Endothelial cell of umbilical vein (primary cell): ENCODE measurements at regions not wholly inside any gene's neighbourhood (a gene's known extent, or its start where the extent isn't known, plus 50 kb on each side); places are given as distances from the start of the nearest gene placed in this dataset.

Source experiments
- BruUV-seq: library from RNA; stranded (reverse); fragments of 400-500 nt; replicated peaks from 2 replicates; lab custom pipeline; 2021; lab: Mats Ljungman, UMichigan
- CTCF ChIA-PET: fragments of 300-600, 350-600 bp; sonication (Branson Sonifier 250); formaldehyde crosslinking; loops from one replicate; lab custom pipeline; 2021; ENCODE audit warnings: antibody characterized with exemption, inconsistent platforms; lab: Charles Lee
- POLR2A ChIA-PET: fragments of 300-600, 350-600 bp; sonication (Branson Sonifier 250); formaldehyde crosslinking; loops from one replicate; lab custom pipeline; 2021; ENCODE audit warnings: antibody characterized with exemption, inconsistent platforms; lab: Charles Lee
- DNase-seq: peaks from one replicate; pipeline ENCODE4 v3.0.0-alpha.2; 2011; ENCODE audit warnings: low read depth, low spot score
- FAIRE-seq: peaks from 2 replicates; lab custom pipeline; 2011; peaks lifted over from hg19 to GRCh38; lab: Jason Lieb, UNC
- H2AFZ ChIP-seq: 2 replicates; pipeline ENCODE4 v1.6.0; 2012; ENCODE audit warnings: low read depth, low read length, control low read depth, inconsistent platforms
- H3K27ac ChIP-seq: 2 replicates; pipeline ENCODE4 v1.5.1; 2011; ENCODE audit warnings: low read depth, mild to moderate bottlenecking, control low read depth, low read length, moderate library complexity; ENCODE audit not compliant: insufficient read depth
- H3K27me3 ChIP-seq, 2 experiments: 2 replicates each; pipeline versions ENCODE4 v1.6.0 to v1.6.1; 2011; ENCODE audit warnings: low read length in 2 of 2, mixed read lengths in 1 of 2; ENCODE audit not compliant: control insufficient read depth in 2 of 2, insufficient read depth in 2 of 2
- H3K36me3 ChIP-seq, 2 experiments: 2 replicates in 1 of 2; 3 replicates in 1 of 2; pipeline ENCODE4 v1.5.1; 2011; ENCODE audit warnings: low read length in 2 of 2, mild to moderate bottlenecking in 1 of 2, moderate library complexity in 1 of 2; ENCODE audit not compliant: control insufficient read depth in 2 of 2, insufficient read depth in 2 of 2; ENCODE audit errors: extremely low read depth in 1 of 2
- H3K4me1 ChIP-seq: 3 replicates; pipeline ENCODE4 v1.5.1; 2011; ENCODE audit warnings: mild to moderate bottlenecking, low read length; ENCODE audit not compliant: control insufficient read depth, insufficient read depth; ENCODE audit errors: extremely low read depth
- H3K4me2 ChIP-seq: 2 replicates; pipeline ENCODE4 v1.6.1; 2011; ENCODE audit warnings: low read length, control low read depth, mixed read lengths; ENCODE audit not compliant: insufficient read depth
- H3K4me3 ChIP-seq, 3 experiments: fragments of 200-600 bp in 1 of 3; sonication (generic), shearing (Covaris generic) in 1 of 3; replicated peaks in 1 of 3; 2 replicates each; pipeline ENCODE4 v1.5.1; 2011 to 2016; ENCODE audit warnings: control low read depth in 3 of 3, low read length in 3 of 3, mild to moderate bottlenecking in 2 of 3, inconsistent platforms in 1 of 3, low read depth in 1 of 3, moderate library complexity in 1 of 3; ENCODE audit not compliant: insufficient read depth in 1 of 3
- H3K79me2 ChIP-seq: 2 replicates; pipeline ENCODE4 v1.6.0; 2012; ENCODE audit warnings: low read length, inconsistent platforms; ENCODE audit not compliant: control insufficient read depth, insufficient read depth
- H3K9ac ChIP-seq: replicated peaks from 2 replicates; pipeline ENCODE3; 2011; ENCODE audit warnings: low read length, control low read depth; ENCODE audit not compliant: insufficient read depth; ENCODE audit errors: extremely low read depth
- H3K9me1 ChIP-seq: replicated peaks from 3 replicates; pipeline ENCODE4 v1.6.0; 2011; ENCODE audit warnings: mild to moderate bottlenecking, low read length; ENCODE audit not compliant: control insufficient read depth, insufficient read depth; ENCODE audit errors: extremely low read depth
- H3K9me3 ChIP-seq: replicated peaks from 2 replicates; pipeline ENCODE4 v1.5.1; 2012; ENCODE audit warnings: low read length, inconsistent platforms; ENCODE audit not compliant: control insufficient read depth, insufficient read depth
- H4K20me1 ChIP-seq: replicated peaks from 2 replicates; pipeline ENCODE3; 2011; ENCODE audit warnings: mild to moderate bottlenecking, low read length; ENCODE audit not compliant: control insufficient read depth, insufficient read depth; ENCODE audit errors: extremely low read depth
- CTCF ChIP-seq, 2 donors: IDR thresholded peaks; 1 replicate in 1 of 2; 2 replicates in 1 of 2; pipeline ENCODE4 v1.5.1; 2011; ENCODE audit warnings: low read length in 2 of 2, mild to moderate bottlenecking in 2 of 2, moderate library complexity in 2 of 2, control low read depth in 1 of 2, inconsistent platforms in 1 of 2, low read depth in 1 of 2; ENCODE audit not compliant: insufficient read depth in 1 of 2; ENCODE audit errors: extremely low read depth in 1 of 2
- EZH2 ChIP-seq: IDR thresholded peaks from 2 replicates; pipeline ENCODE4 v1.6.1; 2012; ENCODE audit warnings: borderline replicate concordance, low read depth, mild to moderate bottlenecking, moderate library complexity, low read length, inconsistent platforms; ENCODE audit not compliant: severe bottlenecking
- GATA2 ChIP-seq: IDR thresholded peaks from 2 replicates; pipeline ENCODE4 v1.7.0; 2011; ENCODE audit warnings: low read depth, mild to moderate bottlenecking, moderate library complexity, mixed read lengths, low read length; ENCODE audit not compliant: insufficient read length, insufficient read depth
- JUN ChIP-seq: IDR thresholded peaks from 2 replicates; pipeline ENCODE4 v1.6.1; 2011; ENCODE audit warnings: borderline replicate concordance, low read depth; ENCODE audit not compliant: insufficient read length, insufficient read depth
- MAX ChIP-seq: IDR thresholded peaks from 2 replicates; pipeline ENCODE4 v1.6.1; 2011; ENCODE audit not compliant: insufficient read depth, insufficient read length
- MYC ChIP-seq: IDR thresholded peaks from one replicate; pipeline ENCODE4 v1.6.1; 2011; ENCODE audit warnings: mild to moderate bottlenecking, low read depth, low read length
- POLR2AphosphoS5 ChIP-seq: IDR thresholded peaks from 2 replicates; pipeline ENCODE4 v1.6.1; 2012; ENCODE audit warnings: low read depth, mild to moderate bottlenecking, control low read depth, low read length, moderate library complexity; ENCODE audit not compliant: insufficient read depth
- dilution Hi-C: fragments of 300-500 bp; cut with MboI; formaldehyde crosslinking; loops from one replicate; pipeline ENCODE4 v1.15.0; 2019; ENCODE audit warnings: low sequenced_read_pairs; ENCODE audit not compliant: extremely low pct_ligation_motif_present
- intact Hi-C: fragments of 100-400 bp; cut with micrococcal nuclease; formaldehyde crosslinking; loops from one replicate; pipeline ENCODE4 v1.10.0; 2022

- POLR2A ChIA-PET = no interaction called here
- TF ChIP-seq CTCF (IDR thresholded peaks at IDR 0.05; ENCODE audit: extremely low read depth in 1 of 2, insufficient read depth in 1 of 2, low read depth in 1 of 2, low read length in 2 of 2) (peak; percentile 44 to 59), MAX (no peak), EZH2 (no peak), MYC (no peak), POLR2AphosphoS5 (no peak), JUN (no peak), GATA2 (no peak)
- H3K9me1 ChIP-seq = no peaks in the 10 kb centered on the region
- H3K4me2 ChIP-seq = no peak overlapping the region
- H4K20me1 ChIP-seq = no peaks in the 10 kb centered on the region
- no peak overlapping the region for H3K4me3 ChIP-seq
- dilution Hi-C loops (no loop called here), intact Hi-C loops (no loop called here)
- H3K27me3 ChIP-seq = no peaks in the 10 kb centered on the region
- no peaks in the 10 kb centered on the region for H3K4me1 ChIP-seq
- H3K9ac ChIP-seq = no peak overlapping the region
- H3K9me3 ChIP-seq = peaks cover under 1% of the 10 kb centered on the region
- no peaks in the 10 kb centered on the region for H3K79me2 ChIP-seq
- FAIRE-seq (no peak), DNase-seq (peak; percentile 52)
- H3K36me3 ChIP-seq = no peaks in the 10 kb centered on the region
- CTCF ChIA-PET = interaction anchor here (0.6 to 1.3 kb wide), 3 partner anchors 9 to 478 kb away, joined by 3 to 5 read pairs (median 3); no protein-coding TSS in a partner anchor
- BruUV-seq = no TSS peak
- no peak overlapping the region for H2AFZ ChIP-seq
- no peak overlapping the region for H3K27ac ChIP-seq
Observed at GRCh38 chr4:180664766-180665368, 1578.3 kb upstream of the TENM3 start.
